ENCODE measurements at regions not wholly inside any gene's neighbourhood (a gene's known extent, or its start where the extent isn't known, plus 50 kb on each side); places are given as distances from the start of the nearest gene placed in this dataset.

DNA sequence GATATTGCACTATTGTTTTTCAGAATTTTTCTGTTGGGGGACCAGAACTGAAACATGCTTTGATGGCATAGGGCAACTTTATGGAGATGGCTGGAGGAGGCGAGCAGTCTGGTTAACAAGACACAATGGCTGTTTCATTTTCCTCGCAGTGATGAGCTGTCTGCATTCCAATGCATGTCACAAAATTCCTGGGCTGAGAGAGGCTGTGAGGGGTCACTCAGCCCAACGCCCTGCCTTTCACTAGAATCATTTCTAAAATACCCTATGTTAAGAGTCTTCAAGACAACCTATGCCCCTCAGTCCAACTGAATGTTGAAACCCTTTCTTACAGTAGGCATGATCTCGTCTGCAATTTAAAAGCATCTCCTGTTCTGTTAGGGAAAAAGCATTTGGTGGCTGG, 1090.0 kb downstream of the BCL11A start:
- in situ Hi-C loops (cut with HindIII; ENCODE audit: low pct_unique_long_range_greater_than_20kb, low sequenced_read_pairs), result no loop called here
- DNase-seq (ENCODE audit: low read depth, low spot score), result no peak

DNA sequence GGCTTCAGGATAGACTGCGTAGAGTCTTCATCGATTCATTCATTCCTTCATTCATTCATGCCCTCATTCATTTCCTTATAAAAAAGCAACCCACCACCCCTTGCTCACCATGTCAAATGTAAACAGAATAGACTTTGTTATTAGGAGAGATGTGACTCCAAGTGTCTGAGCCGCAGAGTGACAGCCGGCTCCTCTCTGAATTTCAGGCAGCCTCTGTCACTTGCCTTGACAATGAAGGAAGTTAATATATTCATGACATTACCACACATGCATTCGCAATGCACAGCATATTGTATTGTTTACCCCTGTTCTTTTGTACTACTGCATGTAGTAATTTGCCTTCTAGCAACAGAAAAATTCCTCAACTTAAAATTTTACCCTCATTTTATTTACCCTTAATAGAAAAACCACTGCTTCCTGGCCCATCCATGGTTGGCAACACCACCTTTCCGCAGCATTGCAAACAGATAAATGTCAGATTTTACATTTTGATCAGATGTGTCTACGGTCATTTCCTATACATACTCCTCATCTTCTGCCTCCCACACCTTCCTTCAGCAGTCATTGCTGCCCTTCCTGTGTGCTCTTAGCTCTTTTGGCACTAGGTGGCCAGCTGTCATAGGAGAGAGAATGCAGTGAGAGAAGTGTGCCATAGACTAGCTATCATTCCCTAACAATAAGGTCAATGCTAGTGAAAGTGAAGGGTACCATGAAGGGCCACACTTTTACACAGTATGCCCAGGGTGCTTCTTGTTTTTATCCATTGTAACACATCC, 1090.8 kb downstream of the BCL11A start:
- in situ Hi-C loops (cut with HindIII; ENCODE audit: low pct_unique_long_range_greater_than_20kb, low sequenced_read_pairs), result no loop called here
- DNase-seq (ENCODE audit: low read depth, low spot score), result peak; percentile 4

DNA sequence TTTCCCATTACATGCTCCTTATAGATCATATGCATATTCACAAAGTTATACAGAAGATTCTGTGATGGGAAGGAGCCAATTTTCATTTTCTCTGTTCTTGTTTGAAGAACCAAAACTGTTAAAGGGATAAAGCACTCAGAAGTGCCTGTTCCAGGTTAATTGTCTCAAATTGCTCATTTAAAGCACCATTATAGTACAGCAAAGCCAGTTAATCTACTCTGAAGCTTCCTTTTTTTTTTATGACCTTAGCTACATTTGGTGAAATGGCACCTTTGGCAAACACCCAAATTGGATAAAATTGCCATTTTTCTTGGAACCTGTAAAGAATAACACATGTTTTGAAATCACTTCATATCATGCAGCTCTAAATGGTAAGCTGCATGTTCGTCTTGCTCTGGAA, 1092.3 kb downstream of the BCL11A start:
- in situ Hi-C loops (cut with HindIII; ENCODE audit: low pct_unique_long_range_greater_than_20kb, low sequenced_read_pairs), result no loop called here
- no peak for DNase-seq (ENCODE audit: low read depth, low spot score)

DNA sequence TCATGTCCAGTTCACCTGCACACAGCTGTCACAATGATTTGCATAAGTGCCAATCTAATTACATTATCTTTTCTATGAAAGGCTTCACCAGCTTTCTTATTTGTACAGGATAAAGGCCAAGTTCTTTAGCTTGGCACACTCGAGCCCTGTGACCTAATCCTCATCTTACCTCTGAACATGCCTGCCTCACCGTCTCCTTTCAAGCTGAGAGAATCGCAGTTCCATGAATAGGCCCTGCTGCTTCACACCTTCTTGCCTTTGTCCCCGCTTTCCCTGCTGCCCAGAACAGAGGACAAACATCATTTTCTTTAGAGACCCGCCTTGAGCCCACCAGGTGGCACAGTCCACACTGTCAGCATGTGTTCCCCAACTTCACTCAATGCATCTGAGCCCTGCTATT, 1094.7 kb downstream of the BCL11A start:
- in situ Hi-C loops (cut with HindIII; ENCODE audit: low pct_unique_long_range_greater_than_20kb, low sequenced_read_pairs), result no loop called here
- no peak for DNase-seq (ENCODE audit: low read depth, low spot score)

DNA sequence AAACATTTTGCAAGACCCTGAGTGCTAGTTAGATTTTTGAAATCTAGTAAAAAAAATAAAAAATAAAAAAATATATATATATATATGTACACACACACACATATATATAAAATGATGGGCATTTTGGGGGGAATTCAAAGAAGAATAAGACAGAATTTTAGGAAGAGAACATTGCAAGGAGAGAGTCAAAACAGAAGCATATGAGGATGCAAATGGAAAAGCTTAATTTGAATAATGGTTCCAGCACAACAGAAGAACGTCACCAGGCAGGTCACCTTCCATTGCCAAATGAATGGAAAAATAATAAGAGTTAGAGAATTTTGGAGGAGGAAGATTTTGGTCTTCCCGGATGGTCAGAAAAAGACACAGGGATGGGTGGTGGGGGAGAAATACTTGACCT, 1097.2 kb downstream of the BCL11A start:
- no peak for DNase-seq (ENCODE audit: low read depth, low spot score)
- in situ Hi-C loops (cut with HindIII; ENCODE audit: low pct_unique_long_range_greater_than_20kb, low sequenced_read_pairs), result no loop called here

DNA sequence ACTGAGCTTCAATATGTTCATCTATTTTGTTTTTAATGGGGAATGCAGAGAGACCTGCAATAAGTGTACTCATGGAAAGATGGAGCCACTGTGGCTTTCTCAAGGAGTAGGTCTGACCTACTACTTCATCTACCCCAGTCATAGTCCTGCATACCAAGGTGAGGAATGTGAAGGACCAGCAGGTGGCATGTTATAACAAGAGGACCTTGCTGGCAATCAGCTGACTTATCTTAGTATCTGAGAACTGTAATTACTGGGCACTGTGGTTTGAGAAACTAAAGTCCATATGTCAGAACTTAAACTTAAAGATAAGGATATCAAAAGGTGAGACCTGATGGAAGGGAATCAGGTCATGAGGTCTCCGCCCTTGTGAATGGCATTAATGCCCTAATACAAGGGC, 1104.2 kb downstream of the BCL11A start:
- peak; percentile 27 for DNase-seq (ENCODE audit: low read depth, low spot score)
- in situ Hi-C loops (cut with HindIII; ENCODE audit: low pct_unique_long_range_greater_than_20kb, low sequenced_read_pairs), result no loop called here

DNA sequence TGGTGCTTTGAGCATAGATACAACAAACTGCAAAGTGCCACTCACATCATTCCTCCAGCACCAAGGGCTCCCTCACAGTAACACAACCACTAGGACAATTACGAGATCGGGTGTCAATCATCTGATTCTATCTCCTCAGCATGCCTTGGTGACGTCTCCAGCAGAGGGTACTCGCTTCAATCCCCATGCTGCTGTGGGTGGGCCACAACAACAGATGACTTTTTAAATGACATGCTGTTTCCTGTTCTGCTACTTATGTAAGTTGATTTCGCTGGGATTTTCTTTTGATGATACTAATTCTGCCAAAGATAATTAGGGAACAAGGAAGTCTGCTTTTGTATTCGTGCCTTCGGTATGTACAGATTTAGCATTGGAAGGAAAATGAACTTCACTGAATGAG, 1113.0 kb downstream of the BCL11A start:
- in situ Hi-C loops (cut with HindIII; ENCODE audit: low pct_unique_long_range_greater_than_20kb, low sequenced_read_pairs), result no loop called here
- no peak for DNase-seq (ENCODE audit: low read depth, low spot score)

DNA sequence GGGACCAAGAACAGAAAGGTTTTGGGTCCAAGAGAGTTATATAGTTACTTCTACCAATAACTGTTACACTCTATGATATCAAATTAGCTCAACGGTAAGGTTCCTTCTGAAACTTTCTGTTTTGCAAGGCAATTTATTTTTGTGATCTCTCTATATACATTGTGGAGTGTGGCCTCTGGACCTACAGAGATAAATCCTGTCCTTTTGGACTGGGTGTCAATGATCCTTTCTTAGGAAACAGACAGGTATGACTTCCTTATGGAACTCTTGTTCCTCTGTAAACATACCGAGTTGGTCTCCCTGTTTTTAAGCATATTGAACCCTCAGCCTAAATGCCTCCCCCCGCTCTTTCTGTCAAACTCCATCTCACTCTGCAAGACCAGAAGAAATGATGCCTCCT, 1117.8 kb downstream of the BCL11A start:
- in situ Hi-C loops (cut with HindIII; ENCODE audit: low pct_unique_long_range_greater_than_20kb, low sequenced_read_pairs), result no loop called here
- no peak for DNase-seq (ENCODE audit: low read depth, low spot score)

DNA sequence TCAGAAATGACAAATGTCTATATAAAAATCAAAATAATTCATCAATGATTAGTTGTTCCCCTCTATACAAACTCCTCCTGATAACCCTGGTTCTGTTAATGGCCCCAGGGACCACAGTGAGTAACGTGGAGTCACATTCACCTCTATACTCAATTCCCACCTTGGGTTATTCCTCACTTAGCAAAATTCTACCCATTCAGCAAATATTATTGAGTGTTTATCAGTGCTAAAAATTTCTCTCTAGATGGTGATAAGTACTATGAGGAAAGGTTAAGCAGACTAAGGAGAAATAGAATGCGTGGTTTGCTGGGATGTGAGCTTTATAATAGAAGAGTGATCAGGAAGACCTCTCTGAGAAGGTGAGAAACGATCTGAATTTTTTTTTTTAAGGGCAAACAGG, 1124.5 kb downstream of the BCL11A start:
- DNase-seq (ENCODE audit: low read depth, low spot score), result no peak
- in situ Hi-C loops (cut with HindIII; ENCODE audit: low pct_unique_long_range_greater_than_20kb, low sequenced_read_pairs), result no loop called here

DNA sequence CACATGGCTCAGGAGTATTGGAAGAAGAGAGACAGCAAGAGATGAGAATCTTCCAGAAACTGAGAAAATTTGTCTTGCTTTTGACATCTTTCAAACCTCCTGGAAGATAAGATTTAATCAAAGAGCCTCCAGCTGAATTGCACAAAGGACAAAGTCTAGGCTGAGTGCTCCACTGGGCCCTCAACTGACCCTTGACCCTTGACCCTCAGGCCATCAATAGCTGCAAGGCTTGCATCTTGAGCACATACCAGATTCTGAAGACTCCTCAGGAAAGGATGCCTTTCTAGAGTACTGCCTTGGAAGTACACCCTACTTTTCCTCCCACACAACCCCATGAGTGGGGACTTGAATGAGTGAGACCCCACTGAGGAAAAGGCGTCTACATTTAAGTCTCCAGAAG, 1125.5 kb downstream of the BCL11A start:
- in situ Hi-C loops (cut with HindIII; ENCODE audit: low pct_unique_long_range_greater_than_20kb, low sequenced_read_pairs), result no loop called here
- DNase-seq (ENCODE audit: low read depth, low spot score), result no peak

DNA sequence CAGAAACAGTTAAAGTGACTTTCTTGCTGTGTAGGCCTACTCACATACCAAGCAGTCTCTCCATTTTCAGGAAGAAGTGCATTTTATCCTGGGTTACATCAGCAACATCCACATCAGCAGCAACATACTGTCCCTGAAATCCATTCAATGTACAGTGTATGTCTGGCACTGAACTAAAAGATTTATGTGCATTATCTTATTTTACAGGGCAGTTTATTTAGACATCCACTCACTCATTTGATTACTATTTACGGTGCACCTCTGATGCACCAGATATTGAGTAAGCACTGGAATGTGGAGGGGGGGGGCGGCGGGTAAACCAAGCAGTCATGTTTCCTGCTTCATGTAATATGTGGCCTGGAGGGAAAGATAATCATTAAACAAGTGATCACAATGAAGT, 1128.2 kb downstream of the BCL11A start:
- in situ Hi-C loops (cut with HindIII; ENCODE audit: low pct_unique_long_range_greater_than_20kb, low sequenced_read_pairs), result no loop called here

DNA sequence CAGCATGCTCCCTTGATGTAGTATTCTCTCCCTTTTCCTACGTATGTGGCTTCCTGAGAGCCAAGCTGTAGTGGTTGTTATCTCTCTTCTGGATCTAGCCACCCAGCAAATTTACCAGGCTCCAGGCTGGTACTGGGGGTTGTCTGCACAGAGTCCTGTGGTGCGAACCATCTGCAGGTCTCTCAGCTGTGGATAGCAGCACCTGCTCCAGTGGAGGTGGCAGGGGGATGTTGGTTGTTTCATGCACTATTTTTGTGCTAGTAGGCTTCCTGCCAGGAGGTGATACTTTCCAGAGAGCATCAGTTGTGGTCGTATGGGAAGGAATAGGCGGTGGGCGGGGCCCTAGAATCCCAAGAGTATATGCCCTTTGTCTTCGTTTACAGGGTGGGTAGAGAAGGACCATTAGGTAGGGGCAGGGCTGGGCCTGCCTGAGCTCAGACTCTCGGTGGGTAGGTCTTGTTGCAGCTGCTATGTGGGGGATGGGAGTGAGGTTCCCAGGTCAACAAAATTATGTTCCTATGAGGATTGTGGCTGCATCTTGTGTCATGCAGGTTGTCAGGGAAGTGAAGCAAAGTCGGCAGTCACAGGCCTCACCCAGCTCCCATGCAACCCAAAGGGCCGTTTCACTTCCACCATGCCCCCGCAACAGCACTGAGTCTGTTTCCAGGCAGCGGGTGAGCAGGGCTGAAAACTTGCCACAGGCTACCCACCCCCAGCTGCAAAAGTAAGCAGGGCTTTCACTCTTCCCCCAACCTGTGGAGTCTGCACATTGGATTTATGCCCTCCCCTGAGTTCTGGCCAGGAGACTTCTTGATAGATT, 1139.5 kb downstream of the BCL11A start:
- in situ Hi-C loops (cut with HindIII; ENCODE audit: low pct_unique_long_range_greater_than_20kb, low sequenced_read_pairs), result no loop called here
- no peak for DNase-seq (ENCODE audit: low read depth, low spot score)

More for the DNA sequence above, 1128.2 kb downstream of the BCL11A start:
- DNase-seq (ENCODE audit: low read depth, low spot score), result no peak

DNA sequence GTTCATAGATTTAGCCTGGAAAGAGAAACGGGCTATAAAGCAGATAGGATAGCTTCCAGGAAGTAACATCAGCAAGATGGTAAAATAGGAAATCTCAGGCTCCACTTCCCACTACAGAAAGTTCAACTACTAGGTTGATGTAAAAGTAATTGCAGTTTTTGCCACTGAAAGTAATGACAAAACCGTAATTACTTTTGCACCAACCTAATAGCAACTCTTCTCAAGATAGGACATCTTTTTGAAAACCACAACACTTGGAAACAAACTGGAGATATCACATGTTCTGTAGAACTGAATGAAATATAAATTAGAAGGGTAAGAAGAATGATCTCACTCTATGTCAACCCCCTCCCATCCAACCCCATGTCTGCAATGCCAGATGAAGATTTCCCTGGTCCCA, 1154.3 kb downstream of the BCL11A start:
- DNase-seq (ENCODE audit: low read depth, low spot score), result no peak
- in situ Hi-C loops (cut with HindIII; ENCODE audit: low pct_unique_long_range_greater_than_20kb, low sequenced_read_pairs), result no loop called here

DNA sequence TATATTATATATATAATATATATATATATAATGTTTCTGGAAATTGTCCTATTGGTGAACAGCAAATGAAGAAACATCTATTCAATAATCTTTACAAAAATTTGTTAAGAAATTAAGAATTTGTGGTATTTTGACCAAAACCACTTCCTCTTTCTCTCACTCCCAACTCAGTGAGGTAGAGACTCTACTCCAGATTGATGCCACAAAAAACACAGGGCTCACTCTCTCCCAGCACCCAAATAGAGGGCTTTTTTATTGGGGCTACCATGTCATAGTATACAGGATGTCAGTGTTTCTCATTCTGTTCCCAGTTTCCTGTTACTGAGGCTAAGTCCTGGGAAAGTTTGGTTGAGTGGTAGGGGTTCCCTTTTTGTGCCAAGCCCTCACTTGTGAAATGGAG, 1155.4 kb downstream of the BCL11A start:
- in situ Hi-C loops (cut with HindIII; ENCODE audit: low pct_unique_long_range_greater_than_20kb, low sequenced_read_pairs), result no loop called here
- DNase-seq (ENCODE audit: low read depth, low spot score), result no peak

DNA sequence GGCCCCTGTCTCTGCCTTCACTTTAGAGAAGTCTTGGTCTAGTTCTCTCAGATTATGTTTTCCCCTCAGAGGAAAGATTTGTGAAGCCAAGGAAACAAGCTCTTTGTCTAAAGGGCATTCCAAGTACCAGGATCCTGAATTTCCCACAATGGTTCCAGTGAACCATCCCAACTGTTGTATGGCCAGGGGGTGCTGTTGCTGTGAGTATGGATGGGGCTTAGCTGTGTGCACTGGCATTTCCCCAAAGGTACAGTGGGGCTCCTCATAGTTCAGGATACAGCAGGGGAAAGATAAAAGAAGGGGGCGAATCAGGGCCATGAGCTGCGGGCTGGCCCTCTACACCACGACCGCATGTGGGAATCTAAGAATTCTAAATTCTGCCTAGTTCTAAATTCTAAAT, 1154.0 kb upstream of the FANCL start:
- in situ Hi-C loops (cut with HindIII; ENCODE audit: low pct_unique_long_range_greater_than_20kb, low sequenced_read_pairs), result no loop called here
- peak; percentile 4 for DNase-seq (ENCODE audit: low read depth, low spot score)

DNA sequence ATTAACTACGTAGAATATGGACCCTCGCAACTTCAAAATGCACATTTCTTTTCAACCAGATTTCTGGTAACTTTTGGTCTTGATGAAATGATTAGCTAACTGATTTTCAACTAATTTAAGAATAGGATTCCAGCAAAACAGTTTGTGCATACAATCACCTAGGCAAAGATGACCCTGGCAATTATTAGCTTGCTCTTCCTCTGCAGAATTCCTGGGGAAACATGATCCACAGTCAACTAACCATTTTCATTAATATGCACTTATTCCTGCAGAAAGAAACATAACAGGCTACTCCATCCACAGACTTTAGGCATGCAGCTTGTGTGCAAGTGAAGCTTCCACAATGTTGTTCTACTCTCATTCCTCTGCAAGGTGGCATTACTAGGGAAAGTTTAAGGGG, 1150.8 kb upstream of the FANCL start:
- in situ Hi-C loops (cut with HindIII; ENCODE audit: low pct_unique_long_range_greater_than_20kb, low sequenced_read_pairs), result no loop called here
- no peak for DNase-seq (ENCODE audit: low read depth, low spot score)

DNA sequence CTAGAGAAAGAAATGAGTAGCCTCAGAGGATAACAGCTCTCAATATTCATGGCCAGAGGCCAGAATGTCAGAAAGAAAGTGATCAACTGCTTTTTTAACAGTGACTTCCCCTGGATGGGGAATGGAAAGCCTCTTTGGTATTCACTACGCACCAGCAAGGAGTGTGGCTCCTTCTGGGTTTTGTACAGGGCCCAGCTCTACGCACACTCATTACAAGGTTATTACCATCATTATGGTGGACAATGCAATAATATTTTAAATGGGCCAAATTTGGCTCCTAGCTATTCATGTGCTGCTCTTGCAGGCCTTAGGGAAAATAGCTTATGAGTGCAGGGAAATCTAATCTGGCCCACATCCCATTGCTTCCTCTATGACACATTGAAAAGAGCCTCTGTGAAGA, 1149.5 kb upstream of the FANCL start:
- DNase-seq (ENCODE audit: low read depth, low spot score), result no peak
- in situ Hi-C loops (cut with HindIII; ENCODE audit: low pct_unique_long_range_greater_than_20kb, low sequenced_read_pairs), result no loop called here

DNA sequence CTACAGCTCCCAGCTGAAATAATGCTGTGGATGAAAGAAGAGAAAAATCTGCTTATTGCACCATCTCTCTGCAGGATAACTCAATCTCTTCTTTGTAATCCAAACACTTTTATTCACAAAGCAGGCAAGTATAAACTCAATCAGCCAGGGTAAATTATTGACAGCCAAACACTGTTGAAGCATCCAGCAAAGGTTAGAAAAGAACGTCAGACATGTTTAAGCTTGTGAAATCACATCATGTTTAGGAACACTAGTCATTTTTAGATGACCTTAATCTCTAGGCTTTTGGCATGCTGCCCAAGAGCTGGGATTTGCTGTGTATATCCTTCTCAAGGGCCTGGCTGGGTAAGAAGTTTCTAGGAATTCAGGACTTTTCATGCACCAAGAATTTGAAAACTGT, 1148.1 kb upstream of the FANCL start:
- in situ Hi-C loops (cut with HindIII; ENCODE audit: low pct_unique_long_range_greater_than_20kb, low sequenced_read_pairs), result no loop called here
- no peak for DNase-seq (ENCODE audit: low read depth, low spot score)

DNA sequence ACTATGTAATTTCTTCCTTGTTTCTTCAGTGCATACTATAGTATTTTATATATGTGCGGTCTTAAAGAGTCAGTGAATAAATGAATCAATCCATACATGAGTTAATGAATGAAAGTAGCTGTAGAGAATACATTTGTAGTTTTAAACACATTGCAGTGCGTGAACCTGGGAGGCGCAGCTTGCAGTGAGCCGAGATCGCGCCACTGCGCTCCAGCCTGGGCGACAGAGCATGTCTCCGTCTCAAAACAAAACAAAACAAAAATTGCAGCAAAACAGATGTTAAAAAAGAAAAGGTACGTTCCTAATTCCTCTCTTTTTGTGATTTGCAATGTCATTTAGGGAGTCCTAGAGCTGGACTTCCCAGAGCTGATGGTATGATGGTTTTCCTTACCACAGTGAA, 1144.8 kb upstream of the FANCL start:
- DNase-seq (ENCODE audit: low read depth, low spot score), result no peak
- in situ Hi-C loops (cut with HindIII; ENCODE audit: low pct_unique_long_range_greater_than_20kb, low sequenced_read_pairs), result no loop called here
